NCI-H146 treated with DMSO at 0.1 percent for 48 hours (cell line): ENCODE measurements at regions not wholly inside any gene's neighbourhood (a gene's known extent, or its start where the extent isn't known, plus 50 kb on each side); places are given as distances from the start of the nearest gene placed in this dataset.

Experiments
- DNase-seq: peaks from one replicate; lab custom pipeline; 2025; ENCODE audit not compliant: unreplicated experiment; lab: John Stamatoyannopoulos, UW

DNA sequence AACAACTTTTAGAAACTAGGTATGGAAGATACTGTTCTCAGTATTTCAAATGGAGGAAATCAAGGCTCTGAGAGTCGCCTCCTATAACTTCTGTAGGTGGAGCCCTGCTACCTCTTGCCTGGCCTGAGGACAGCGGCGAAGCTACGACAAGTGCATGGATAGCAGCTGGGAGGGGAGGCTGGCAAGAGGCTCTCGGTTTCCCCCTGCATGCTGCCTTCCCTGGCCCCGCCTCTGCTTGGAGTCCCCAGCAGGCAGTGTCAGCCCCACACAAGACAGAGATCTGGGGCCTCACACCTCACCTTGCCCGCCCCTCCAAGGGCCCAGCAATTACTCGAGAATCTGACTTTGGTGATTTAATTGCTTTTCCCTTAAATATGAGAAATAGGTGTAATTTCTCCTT lies 107.6 kb upstream of the POU3F3 start:
- DNase-seq = no peak

DNA sequence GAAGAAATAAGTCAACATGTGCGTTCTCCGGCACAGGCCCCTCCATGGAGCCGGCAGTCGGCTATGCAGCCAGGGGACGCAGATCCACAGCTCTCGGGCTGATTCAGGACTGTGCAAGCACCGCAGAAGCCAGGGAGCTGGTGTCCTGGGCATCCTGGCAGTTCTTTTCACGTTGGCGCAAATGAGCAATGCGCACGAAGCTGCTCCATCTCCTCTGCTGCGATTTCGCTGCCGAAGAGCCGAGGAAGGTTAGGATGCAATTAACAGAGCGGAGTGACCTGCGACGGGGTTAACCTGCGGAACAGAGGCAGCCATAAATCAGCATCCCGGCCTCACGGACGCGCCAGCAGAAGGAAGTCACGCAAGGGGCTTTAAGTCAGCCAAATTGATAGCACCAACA lies 107.1 kb upstream of the POU3F3 start:
- no peak for DNase-seq

- no peak for DNase-seq
Observed at GRCh38 chr2:104749856-104750460, 104.0 kb upstream of the POU3F3 start.

DNA sequence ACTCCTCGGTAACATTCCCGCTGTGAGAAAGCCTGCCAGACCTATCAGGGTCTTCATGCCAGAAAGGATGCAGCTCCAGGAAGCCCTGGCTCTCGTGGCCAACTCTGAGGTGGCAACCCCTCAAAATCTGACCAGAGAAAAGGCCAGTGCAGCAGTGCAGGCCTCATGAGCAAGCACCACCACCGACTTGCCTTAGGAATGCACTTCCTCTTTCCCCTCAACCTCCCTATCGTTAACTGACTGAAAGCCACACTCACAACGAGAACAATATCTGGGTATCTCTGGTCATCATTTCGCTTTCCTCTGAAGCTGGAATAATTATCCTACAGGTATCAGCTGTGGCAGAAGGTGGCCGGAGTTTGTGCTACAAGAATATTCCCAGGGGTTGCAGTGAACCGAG lies 101.4 kb upstream of the POU3F3 start:
- DNase-seq = no peak

DNA sequence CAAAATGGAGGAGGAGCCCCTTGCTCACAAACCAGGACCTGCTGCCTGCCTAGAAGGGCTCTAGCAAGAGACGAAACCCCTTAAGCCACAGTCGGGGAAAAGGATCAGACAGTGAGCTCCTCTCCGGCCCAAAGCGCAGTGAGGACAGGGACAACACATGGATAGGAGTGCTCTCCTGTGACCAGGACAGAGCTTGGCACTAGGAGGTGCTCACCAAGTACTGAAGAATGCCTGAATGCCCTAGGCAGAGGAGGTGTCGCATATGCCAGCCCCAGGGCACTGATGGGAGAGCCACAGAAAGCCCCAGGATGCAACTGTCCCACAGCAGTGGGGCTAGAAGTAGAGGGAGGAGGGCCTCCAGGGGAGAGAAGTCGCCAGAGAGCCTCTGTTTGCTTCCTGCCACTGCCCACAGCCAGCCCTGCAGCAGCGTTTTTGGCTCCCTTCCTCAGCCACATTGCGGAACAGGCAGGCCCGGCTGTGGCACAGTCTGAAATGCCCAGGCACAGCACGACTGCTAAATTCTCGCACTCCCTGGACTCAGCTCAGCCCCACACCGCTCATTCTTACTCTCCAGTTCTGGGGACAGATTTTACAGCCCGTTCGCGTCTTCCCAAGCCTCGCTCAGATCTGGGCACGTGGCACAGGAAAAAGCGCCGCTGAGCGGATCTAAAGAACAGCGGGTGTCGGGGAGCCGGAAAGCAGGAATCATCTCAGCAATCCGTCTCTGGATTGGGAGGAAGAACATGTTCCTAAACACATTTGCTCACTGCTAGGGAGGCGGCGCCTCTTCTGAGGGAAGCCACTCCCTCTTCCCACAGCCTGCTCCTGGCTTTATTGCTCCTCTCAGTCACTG lies 98.7 kb upstream of the POU3F3 start:
- no peak for DNase-seq

- no peak for DNase-seq
Observed at GRCh38 chr2:104756118-104756517, 97.8 kb upstream of the POU3F3 start.

- DNase-seq = no peak
Observed at GRCh38 chr2:104757056-104757455, 96.9 kb upstream of the POU3F3 start.

DNA sequence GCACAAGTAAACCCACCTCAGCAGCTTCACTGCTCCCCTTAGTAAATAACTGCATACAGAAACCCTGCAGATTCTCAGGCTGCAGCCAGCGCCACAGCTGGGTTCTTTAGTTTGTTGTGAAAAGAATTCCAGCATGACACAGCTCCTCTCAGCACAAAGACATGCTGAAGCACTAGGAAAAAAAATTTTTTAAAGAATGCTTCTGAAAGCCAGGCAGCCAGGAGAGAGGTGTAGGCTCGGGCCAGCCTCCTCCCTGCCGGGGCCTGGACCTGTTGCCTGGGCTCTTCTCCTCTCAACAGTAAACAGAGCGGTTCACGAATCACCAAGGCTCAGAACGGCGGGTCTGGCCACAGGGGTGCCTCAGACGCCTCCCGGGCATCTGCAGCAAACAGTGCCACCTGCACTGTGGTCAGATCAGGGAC lies 95.7 kb upstream of the POU3F3 start:
- no peak for DNase-seq

DNA sequence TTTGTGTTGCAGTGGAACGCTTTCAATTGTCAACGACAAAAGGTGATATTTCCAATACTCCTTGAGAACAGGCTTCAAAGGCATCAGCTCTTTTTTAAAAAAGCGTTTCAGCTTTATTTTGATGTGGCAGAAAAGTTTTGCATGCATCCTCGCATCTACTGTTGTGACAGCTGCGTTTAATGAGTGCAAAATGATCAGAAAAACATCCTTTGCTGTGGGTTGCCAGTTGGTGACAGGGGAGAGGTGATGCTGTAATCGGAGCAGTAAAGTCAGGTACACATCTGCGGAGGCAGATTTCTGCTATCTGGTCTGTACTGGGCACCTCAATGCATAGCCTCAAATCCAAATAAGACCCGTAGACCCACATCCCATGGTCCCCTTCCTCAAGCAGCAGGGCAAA lies 91.9 kb upstream of the POU3F3 start:
- DNase-seq = no peak

DNA sequence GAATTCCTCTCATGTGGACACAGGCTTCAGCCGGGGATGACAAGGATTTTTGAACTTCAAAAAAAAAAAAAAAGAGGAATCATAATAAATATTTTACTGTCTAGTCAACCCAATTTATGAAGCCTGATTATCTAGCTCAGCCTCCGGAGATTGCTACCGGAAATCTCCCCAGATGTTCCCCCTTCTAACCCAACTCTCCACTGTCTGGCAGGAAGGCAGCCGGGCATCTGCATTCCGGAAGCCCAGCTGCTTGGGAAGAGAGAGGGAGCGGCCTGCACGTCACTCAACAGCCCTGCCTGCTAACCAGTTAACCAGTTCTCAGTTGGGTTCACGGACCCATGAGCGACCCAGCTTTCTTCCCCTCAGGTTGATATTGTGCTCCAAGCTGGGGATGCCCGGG lies 87.2 kb upstream of the POU3F3 start:
- no peak for DNase-seq

GRCh38 chr2:104768694-104769093 lies 85.2 kb upstream of the POU3F3 start:
- DNase-seq = no peak

- no peak for DNase-seq
Observed at GRCh38 chr2:104769096-104769495, 84.8 kb upstream of the POU3F3 start.

DNA sequence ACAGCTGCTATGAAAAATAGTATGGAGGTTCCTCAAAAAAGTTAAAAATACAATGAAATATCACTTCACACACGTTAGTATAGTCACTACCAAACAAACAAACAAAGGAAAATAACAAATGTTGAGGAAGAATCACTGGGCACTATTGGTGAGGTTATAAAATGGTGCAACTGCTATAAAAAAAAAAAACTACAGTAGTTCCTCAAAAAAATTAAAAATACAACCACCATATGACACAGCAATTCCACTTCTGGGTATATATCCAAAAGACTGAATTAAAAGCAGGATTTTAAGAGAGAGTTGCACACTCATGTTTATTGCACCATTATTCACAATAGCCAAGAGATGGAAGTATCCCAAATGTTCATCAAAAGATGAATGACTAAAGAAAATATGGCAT lies 80.9 kb upstream of the POU3F3 start:
- DNase-seq = no peak

GRCh38 chr2:104774631-104775030 lies 79.3 kb upstream of the POU3F3 start:
- no peak for DNase-seq

- no peak for DNase-seq
Observed at GRCh38 chr2:104777721-104778120, 76.2 kb upstream of the POU3F3 start.

GRCh38 chr2:104781151-104781550 lies 72.8 kb upstream of the POU3F3 start:
- DNase-seq = no peak

DNA sequence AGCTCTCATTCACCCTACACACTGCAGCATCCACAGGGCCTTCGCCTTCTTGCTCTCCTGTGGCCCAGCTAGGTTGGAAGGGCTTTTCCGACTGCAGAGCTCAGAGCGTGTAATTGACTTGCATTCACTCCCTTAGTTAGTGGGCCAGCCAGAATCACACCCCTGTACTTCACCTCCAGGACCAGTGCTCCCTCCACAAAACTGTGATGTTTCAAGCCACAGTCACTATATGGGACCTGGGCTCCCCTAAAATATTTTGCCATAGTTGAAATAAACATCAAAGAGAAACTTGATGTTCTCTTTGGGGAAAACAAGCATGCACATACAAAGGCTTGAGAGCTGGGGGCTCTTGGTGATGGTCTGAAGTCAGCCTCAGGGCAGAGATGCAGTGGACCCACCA lies 69.7 kb upstream of the POU3F3 start:
- DNase-seq = no peak

DNA sequence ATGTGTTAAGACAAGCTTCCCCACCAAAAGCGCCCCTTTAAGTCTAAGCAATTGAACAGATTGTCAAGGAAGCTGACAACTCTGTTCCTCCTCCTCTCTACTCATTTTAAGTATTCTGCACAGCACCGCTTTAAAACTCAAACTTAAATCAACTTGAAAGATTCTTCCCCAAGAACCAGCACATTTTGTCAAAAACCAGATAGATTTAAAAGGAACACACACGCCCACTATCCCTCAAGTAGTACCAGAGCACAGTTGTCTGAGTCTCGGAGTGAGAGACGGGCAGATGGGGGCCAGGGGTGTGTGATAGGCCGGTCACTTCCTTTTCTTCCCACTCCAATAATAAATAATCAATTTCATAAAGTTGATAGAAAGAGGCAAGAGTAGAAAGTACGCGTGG lies 67.7 kb upstream of the POU3F3 start:
- no peak for DNase-seq

DNA sequence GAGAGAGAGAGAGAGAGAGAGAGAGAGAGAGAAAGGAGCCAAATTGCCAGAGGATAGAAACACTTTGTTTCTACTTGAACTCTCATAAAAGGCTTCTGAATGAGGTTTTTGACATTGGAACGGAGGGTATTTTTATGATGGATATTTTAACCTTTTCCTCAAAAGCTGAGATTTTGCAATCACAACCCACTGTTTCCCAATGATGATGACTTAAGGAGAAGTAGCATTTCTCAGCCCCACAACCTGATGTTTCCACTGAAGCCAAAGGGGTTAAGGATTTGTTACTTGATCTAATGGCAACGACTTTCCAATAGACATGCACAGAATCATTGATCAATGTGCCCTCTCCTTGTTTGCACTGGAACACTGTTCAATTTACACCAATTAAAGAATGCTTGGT lies 67.1 kb upstream of the POU3F3 start:
- no peak for DNase-seq

DNA sequence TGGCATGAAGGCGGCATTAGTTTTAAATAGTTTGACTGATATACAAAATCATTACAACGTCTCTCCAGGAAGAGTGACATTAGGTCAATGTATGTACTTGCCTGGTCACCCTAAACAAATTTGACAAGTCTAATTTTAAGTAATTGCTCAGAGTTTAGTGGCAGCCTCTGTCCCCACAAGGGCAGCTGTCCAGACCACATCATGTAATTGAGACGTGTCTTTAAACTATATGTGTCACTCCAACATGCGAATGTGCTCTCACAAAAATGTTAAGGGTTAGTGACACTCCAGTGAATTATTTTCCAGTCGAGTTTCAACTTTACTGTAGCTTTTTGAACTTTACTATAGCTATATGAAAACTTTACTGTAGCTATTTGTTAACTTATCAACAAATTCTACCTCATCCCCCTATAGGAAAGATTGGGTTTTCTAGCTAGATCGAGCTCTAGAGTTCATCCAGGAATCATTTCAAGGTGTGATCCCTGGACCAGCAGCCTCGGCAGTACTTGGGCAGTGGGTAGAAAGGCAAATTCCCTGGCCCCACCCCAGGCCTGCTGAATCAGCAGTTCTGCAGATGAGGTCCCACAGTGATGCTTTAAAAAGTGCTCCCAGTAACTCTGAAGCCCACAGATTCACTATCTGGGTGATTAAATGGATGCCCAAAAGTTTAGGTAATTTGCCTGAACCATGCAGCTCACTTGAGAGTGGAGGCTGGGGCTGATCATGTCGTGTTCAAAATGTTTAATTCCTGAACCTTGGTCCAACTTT lies 66.4 kb upstream of the POU3F3 start:
- DNase-seq = no peak

GRCh38 chr2:104788742-104789455 lies 65.0 kb upstream of the POU3F3 start:
- no peak for DNase-seq
